ENCODE measurements at regions not wholly inside any gene's neighbourhood (a gene's known extent, or its start where the extent isn't known, plus 50 kb on each side); places are given as distances from the start of the nearest gene placed in this dataset.

GRCh38 chr17:70006159-70006558 lies 68.9 kb upstream of the KCNJ16 start:
- TF ChIP-seq EP300 (IDR thresholded peaks at IDR 0.05) (no peak), POLR2AphosphoS5 (IDR thresholded peaks at IDR 0.05) (no peak), POLR2A (IDR thresholded peaks at IDR 0.05) (no peak), CTCF (IDR thresholded peaks at IDR 0.05) (no peak)
- Histone ChIP-seq H3K36me3 (no peaks in the 10 kb centered on the region), H3K9me3 (no peaks in the 10 kb centered on the region), H3K4me3 (no peak overlapping the region), H3K4me1 (no peaks in the 10 kb centered on the region), H3K27ac (no peak overlapping the region), H3K27me3 (no peaks in the 10 kb centered on the region)
- DNase-seq (ENCODE audit: low spot score in 2 of 2) = no peak
- WGBS = 90% methylated on average over 4 of the region's 4 CpGs

- Histone ChIP-seq H3K27ac (no peak overlapping the region), H3K4me3 (no peak overlapping the region), H3K4me1 (no peaks in the 10 kb centered on the region), H3K9me3 (no peaks in the 10 kb centered on the region), H3K36me3 (no peaks in the 10 kb centered on the region), H3K27me3 (no peaks in the 10 kb centered on the region)
- no peak for TF ChIP-seq CTCF (IDR thresholded peaks at IDR 0.05)
- TF ChIP-seq POLR2A (IDR thresholded peaks at IDR 0.05) = no peak
- TF ChIP-seq EP300 (IDR thresholded peaks at IDR 0.05) = no peak
- TF ChIP-seq POLR2AphosphoS5 (IDR thresholded peaks at IDR 0.05) = no peak
- WGBS = 53% methylated on average over 1 of the region's 1 CpG
- no peak for DNase-seq (ENCODE audit: low spot score in 2 of 2)
These were observed 63.3 kb upstream of the KCNJ16 start for GRCh38 chr17:70011750-70012149.

GRCh38 chr17:70013911-70014310 lies 61.1 kb upstream of the KCNJ16 start:
- no peak overlapping the region for H3K27ac ChIP-seq
- no peak for DNase-seq (ENCODE audit: low spot score in 2 of 2)
- no peak for TF ChIP-seq POLR2A (IDR thresholded peaks at IDR 0.05)
- TF ChIP-seq POLR2AphosphoS5 (IDR thresholded peaks at IDR 0.05) = no peak
- no peak for TF ChIP-seq CTCF (IDR thresholded peaks at IDR 0.05)
- TF ChIP-seq EP300 (IDR thresholded peaks at IDR 0.05) = no peak
- WGBS = 66% methylated on average over 4 of the region's 4 CpGs
- no peak overlapping the region for H3K4me3 ChIP-seq
- no peaks in the 10 kb centered on the region for H3K9me3 ChIP-seq
- H3K36me3 ChIP-seq = no peaks in the 10 kb centered on the region
- no peaks in the 10 kb centered on the region for H3K4me1 ChIP-seq
- H3K27me3 ChIP-seq = no peaks in the 10 kb centered on the region

GRCh38 chr17:70017112-70017511 lies 57.9 kb upstream of the KCNJ16 start:
- Histone ChIP-seq H3K4me3 (no peak overlapping the region), H3K27ac (no peak overlapping the region), H3K27me3 (no peaks in the 10 kb centered on the region), H3K36me3 (no peaks in the 10 kb centered on the region), H3K9me3 (no peaks in the 10 kb centered on the region), H3K4me1 (peaks cover 6% of the 10 kb centered on the region)
- 97% methylated on average over 1 of the region's 1 CpG for WGBS
- TF ChIP-seq POLR2A (IDR thresholded peaks at IDR 0.05) (no peak), CTCF (IDR thresholded peaks at IDR 0.05) (no peak), EP300 (IDR thresholded peaks at IDR 0.05) (no peak)
- DNase-seq (ENCODE audit: low spot score in 2 of 2) = no peak

- TF ChIP-seq CTCF (IDR thresholded peaks at IDR 0.05) (no peak), EP300 (IDR thresholded peaks at IDR 0.05) (no peak), POLR2A (IDR thresholded peaks at IDR 0.05) (no peak), POLR2AphosphoS5 (IDR thresholded peaks at IDR 0.05) (no peak)
- no peaks in the 10 kb centered on the region for H3K36me3 ChIP-seq
- H3K27ac ChIP-seq = no peak overlapping the region
- no peak overlapping the region for H3K4me3 ChIP-seq
- peaks cover 8% of the 10 kb centered on the region for H3K4me1 ChIP-seq
- no peaks in the 10 kb centered on the region for H3K9me3 ChIP-seq
- no peaks in the 10 kb centered on the region for H3K27me3 ChIP-seq
- no peak for DNase-seq (ENCODE audit: low spot score in 2 of 2)
These were observed 57.1 kb upstream of the KCNJ16 start for GRCh38 chr17:70017941-70018340.

All from suprapubic skin (tissue), 4 donors.